GM12864 (cell line): ENCODE measurements at regions not wholly inside any gene's neighbourhood (a gene's known extent, or its start where the extent isn't known, plus 50 kb on each side); places are given as distances from the start of the nearest gene placed in this dataset.
"Not testable (repeated sequence)": the region's sequence is repeated elsewhere in the genome, so short reads cannot be mapped to it uniquely, and the experiment has no call there.

Source experiments
- DNase-seq: peaks from one replicate; pipeline ENCODE4 v3.0.0-alpha.2; 2011; ENCODE audit warnings: low read depth
- H3K4me3 ChIP-seq: 2 replicates; pipeline ENCODE4 v1.5.1; 2011; ENCODE audit warnings: mild to moderate bottlenecking, low read depth, low read length, control low read depth
- CTCF ChIP-seq: IDR thresholded peaks from 2 replicates; pipeline ENCODE4 v1.5.1; 2011; ENCODE audit warnings: low read depth, mild to moderate bottlenecking, moderate library complexity, low read length, control low read depth, inconsistent platforms; ENCODE audit errors: missing control alignments

- TF ChIP-seq CTCF: no peak
- DNase-seq: no peak
- H3K4me3 ChIP-seq: no peak overlapping the region
These were observed 190.9 kb upstream of the CDH11 start for GRCh38 chr16:65312795-65313194.

GRCh38 chr16:65312071-65312470 lies 190.2 kb upstream of the CDH11 start:
- H3K4me3 ChIP-seq: no peak overlapping the region
- TF ChIP-seq CTCF: no peak
- DNase-seq: no peak

- not testable (repeated sequence) for H3K4me3 ChIP-seq, DNase-seq
These were observed 188.6 kb upstream of the CDH11 start for GRCh38 chr16:65310491-65310890.

- TF ChIP-seq CTCF: no peak
- DNase-seq: no peak
- H3K4me3 ChIP-seq: no peak overlapping the region
These were observed 187.5 kb upstream of the CDH11 start for GRCh38 chr16:65309354-65309753.

GRCh38 chr16:65308506-65308905 lies 186.6 kb upstream of the CDH11 start:
- no peak overlapping the region for H3K4me3 ChIP-seq
- DNase-seq: no peak
- no peak for TF ChIP-seq CTCF

- no peak overlapping the region for H3K4me3 ChIP-seq
- no peak for TF ChIP-seq CTCF
- DNase-seq: no peak
These were observed 185.4 kb upstream of the CDH11 start for GRCh38 chr16:65307286-65307685.

GRCh38 chr16:65306722-65307121 lies 184.9 kb upstream of the CDH11 start:
- H3K4me3 ChIP-seq: no peak overlapping the region
- no peak for TF ChIP-seq CTCF
- no peak for DNase-seq

GRCh38 chr16:65306300-65306699 lies 184.4 kb upstream of the CDH11 start:
- no peak overlapping the region for H3K4me3 ChIP-seq
- no peak for TF ChIP-seq CTCF
- no peak for DNase-seq
